ENCODE measurements at regions not wholly inside any gene's neighbourhood (a gene's known extent, or its start where the extent isn't known, plus 50 kb on each side); places are given as distances from the start of the nearest gene placed in this dataset.

DNA sequence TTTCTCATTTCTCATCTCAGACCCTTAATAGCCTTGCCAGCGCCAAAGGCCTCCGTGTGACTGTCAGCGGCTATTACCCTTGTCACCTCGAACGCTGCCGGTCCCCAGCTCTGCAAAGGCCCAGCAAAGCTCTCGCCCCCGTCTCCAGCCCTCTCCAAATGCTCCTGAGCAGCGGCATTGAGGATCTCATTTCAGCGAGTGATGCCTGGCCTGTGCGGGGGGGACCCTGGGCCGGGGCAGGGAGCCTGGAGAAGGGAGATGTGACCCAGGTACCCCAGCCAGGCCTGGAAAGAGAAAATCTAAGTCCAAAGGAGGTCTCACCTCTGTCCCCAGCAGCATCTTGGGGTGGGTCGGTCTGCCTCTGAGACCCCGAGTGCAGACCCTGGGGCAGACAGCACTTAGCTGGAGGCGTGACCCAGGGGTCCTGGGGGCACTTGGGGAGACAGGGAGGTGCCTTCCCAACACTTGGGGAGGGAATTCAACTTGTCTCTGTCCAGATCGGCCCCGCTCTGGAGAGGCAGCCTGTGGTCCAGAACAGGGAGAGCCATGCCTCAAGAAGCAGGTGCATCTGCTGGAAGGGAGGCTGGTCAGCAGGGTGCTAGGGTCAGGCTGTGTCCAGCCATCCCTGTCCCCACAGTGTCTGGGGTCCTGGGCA, 521.3 kb downstream of the TBC1D22A start:
- no peak for DNase-seq (ENCODE audit: low read depth in 2 of 3, low spot score in 2 of 3)

DNA sequence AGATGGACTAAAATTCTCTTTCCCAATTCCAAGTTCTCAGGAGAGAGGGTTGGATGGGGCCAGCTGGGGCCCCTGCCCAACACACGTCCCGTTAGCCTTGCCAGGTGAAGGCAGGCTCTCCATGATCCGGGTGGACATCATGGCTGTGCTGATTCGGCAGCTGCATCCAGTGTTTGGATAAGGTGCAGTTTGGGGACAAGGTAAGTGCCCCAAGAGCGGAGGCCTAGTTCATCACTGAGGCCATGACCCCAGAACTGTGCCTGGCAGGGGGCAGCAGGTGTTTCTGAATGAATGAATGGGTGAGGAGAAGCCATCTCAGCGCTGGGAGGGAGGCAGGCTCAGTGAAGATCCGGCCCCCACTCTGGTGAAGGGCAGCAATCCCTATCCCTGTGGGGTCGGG, 520.4 kb downstream of the TBC1D22A start:
- DNase-seq (ENCODE audit: low read depth in 2 of 3, low spot score in 2 of 3): no peak

DNA sequence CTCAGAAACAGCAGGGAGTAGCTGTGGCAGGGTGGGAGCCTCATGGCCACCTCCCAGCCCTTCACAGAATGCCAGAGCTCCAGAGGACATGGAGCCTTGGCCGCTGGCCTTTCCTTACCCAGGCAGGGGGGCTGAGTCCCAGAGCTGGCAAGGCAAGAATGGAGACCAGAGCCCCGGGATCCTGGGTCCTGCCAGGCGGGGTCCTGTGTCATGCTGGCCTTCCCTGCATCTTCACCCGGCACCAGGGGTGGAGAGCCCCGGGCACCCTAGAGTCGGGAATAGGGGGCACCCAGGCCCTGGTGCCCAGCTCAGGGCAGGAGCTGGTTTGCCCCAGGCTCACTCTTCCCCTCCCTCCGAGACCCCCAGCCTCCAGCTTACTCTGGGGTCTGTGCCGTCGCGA, 519.9 kb downstream of the TBC1D22A start:
- no peak for DNase-seq (ENCODE audit: low read depth in 2 of 3, low spot score in 2 of 3)

- no peak for DNase-seq (ENCODE audit: low read depth in 2 of 3, low spot score in 2 of 3)
Observed at GRCh38 chr22:47281126-47282106, 519.0 kb downstream of the TBC1D22A start.

DNA sequence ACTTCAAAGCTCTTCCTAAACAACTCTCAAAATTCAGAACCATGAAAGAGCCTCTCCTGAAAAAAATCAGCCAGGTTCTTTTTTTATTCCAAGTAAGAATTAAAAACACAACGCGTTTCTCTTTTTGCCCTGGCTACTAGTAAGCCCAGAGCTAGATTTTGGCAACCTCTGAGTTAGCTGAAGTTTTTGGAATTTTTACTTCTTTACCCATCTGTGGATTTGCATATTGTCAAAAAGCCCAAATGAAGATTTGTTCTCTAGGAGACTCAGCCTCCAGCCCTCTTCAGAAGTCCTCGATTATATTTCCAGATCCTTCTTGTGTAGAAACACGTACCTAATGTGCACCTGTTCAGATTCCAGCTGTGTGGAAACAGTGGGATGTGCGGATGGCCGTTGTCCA, 517.9 kb downstream of the TBC1D22A start:
- DNase-seq (ENCODE audit: low read depth in 2 of 3, low spot score in 2 of 3): no peak

DNA sequence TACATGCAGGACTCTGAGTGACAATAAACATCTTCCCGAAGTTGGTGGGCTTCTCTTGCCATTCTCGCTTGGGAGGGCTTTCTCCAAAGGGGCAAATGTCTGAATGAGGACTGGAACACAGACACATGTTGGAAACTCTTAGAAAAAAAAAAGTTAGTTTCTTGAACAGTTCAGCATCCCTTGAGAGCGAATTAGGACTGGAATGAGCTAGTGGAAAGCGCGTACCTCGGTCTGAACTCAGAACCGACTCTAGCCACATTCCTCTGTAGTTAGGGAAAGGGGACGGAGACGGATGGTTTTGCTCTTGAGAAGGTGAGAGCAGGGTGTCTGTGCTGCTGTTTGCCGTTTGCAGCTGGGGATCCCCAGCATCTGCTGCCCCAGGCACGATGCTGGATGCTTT, 517.3 kb downstream of the TBC1D22A start:
- DNase-seq (ENCODE audit: low read depth in 2 of 3, low spot score in 2 of 3): no peak

DNA sequence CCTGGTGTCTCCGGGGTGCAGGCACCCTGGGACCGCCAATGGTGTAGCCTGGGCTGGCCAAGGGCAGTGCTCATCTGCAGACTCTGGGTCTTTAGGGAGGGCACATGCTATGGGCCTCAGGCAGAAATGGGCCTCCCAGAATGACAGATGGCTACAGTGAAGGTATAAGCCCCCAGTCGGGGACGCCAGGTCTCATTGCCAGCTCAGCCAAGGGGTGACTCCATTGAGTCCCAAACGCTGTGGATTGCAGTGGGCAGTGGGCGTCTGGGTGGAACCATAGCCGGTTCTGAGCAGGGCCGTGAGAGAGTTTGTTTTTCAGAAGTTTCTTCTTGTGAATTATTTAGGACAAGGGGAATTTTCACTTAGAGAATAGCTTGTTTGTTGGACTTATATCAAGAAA, 516.9 kb downstream of the TBC1D22A start:
- DNase-seq (ENCODE audit: low read depth in 2 of 3, low spot score in 2 of 3): no peak

DNA sequence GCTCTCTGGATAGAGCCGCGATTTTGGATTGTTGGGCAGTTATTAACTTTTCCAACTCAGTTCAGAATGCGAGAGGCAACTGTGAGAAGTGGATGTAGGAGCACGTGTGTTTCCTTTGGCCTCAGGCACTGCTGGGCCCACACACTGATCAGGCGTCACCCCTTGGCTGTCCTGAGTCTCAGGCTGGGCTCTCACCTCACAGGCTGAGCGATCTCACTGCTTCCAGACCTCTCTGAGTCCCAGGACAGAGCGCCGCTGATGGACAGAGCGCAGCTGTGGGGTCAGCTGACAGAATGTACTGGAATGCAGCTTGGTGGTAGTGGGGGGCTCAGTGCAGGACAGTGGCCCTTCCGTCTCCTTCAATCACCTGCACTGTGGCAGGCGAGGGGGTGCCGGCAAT, 516.2 kb downstream of the TBC1D22A start:
- no peak for DNase-seq (ENCODE audit: low read depth in 2 of 3, low spot score in 2 of 3)

- DNase-seq (ENCODE audit: low read depth in 2 of 3, low spot score in 2 of 3): no peak
Observed at GRCh38 chr22:47277531-47277930, 515.1 kb downstream of the TBC1D22A start.

DNA sequence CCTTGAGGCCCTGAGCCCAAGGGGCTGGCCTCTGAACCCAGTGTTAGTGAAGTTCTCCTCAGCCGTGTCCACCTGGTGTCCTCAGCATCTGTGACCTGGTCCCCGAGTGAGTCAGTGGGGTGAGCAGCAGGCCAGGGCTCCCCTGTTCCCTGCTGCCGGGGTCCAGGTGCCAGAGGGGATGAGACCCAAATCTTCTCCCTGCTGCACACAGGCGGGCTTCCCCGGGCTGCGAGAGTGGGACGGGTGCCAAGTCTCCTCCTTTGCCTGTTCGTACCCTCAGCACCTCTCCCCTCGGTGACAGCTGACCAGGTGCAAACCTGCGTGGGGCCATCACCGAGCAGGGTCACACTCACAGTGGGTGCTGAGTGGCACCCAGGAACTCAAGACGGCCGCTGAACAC, 514.5 kb downstream of the TBC1D22A start:
- no peak for DNase-seq (ENCODE audit: low read depth in 2 of 3, low spot score in 2 of 3)

DNA sequence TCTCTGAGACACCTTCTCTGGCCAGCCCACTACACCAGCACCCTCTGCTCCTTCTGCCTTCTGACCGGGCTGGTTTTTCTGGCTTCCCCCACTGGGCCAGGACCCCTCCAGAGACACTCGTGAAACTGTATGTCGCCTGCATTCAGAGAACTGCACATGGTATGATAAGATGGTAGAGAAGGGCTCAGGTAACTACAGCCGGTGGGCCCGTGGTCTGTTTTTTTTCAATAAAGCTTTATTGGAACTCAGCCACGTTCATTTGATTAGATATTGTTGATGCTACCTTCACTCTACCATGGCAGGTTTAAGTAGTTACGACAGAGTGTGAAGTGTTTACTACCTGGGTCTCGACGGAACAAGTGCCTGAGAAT, 514.0 kb downstream of the TBC1D22A start:
- no peak for DNase-seq (ENCODE audit: low read depth in 2 of 3, low spot score in 2 of 3)

DNA sequence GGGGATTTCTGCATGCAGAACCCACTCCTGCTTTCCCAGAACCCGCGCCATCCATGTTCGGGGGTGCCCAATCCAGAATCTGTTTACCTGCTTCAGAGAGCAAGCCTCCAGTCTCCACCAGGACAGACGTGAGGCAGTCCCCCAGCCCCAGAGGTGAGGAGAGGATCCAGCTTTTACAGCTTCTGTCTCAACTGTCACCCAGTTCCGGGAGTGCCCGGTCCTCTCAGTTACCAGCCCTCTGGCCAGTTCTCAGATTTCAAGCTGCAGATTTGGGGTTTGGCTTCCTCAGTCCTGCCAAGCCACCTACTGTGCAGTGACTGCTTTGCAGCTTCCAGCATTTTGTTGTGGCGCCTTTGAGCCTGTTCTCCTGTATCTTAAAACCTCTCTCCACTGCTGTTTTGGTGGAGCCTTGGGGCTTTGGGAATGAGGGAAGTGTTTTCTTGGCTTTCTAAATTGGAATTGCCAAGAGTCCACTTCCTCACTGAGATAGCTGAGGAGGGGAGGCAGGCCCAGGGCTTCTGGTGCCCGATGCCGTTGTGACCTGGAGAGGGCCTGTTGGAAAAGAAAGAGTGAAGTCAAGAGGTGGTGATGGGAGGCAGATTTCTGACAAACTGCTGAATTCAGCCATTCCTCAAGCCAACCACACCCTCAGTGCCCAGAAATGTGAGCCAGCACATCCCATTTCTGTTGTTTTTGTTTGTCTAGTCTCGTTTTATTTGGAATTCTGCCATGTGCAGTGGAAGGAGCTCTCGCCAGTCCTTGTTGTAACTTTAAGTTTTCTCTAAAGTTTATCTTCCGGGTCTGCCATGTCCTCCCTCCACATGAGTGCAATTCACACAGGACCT, 513.4 kb downstream of the TBC1D22A start:
- no peak for DNase-seq (ENCODE audit: low read depth in 2 of 3, low spot score in 2 of 3)

DNA sequence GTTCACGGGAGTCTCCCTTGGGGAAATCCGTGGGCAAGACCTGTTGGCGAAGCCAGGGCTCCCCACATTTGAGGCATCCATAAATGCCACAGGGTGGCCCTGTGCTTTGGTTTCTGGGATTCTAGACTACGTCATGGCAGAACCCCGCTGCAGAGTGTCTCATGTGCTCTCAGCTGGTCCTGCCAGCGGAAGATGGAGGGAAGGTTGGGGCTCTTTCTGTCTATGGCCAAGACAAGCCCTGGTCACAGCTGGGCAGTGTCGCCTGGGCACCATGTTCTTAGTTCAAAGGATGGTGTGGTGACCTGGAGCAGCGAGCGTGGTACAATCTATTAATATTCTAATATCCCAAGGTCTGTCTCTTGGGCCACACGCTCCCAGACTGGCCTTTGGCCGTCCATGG, 511.7 kb downstream of the TBC1D22A start:
- DNase-seq (ENCODE audit: low read depth in 2 of 3, low spot score in 2 of 3): no peak

- no peak for DNase-seq (ENCODE audit: low read depth in 2 of 3, low spot score in 2 of 3)
Observed at GRCh38 chr22:47270463-47271135, 508.1 kb downstream of the TBC1D22A start.

DNA sequence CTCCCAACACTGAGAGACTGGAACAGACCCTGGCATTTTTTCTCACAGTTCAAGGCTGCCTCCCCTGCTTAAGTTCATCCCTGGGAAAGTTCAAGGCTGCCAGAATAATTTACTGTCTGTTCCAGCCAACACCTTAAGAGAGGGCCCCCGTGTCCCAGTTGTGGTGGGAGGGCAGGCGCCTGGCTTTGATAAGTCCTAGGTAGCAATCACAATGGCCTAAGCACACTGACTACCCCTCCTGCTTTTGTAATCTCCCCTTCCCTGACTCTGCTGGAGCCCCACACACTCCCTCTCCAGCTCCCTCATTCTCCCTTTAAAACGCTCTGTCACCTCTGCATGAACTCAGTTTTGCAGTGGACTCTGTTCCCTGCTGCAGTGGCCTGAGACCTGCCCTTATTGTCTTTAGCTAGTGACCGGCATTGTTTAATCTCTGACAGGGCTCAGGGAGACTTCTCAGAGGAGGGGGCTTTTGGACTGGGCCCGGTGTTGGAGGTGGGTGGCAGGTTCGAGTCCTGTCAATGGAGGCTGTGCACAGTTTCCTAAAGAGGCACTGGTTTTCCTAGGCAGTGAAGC, 507.2 kb downstream of the TBC1D22A start:
- DNase-seq (ENCODE audit: low read depth in 2 of 3, low spot score in 2 of 3): no peak

- DNase-seq (ENCODE audit: low read depth in 2 of 3, low spot score in 2 of 3): no peak
Observed at GRCh38 chr22:47267513-47268282, 505.2 kb downstream of the TBC1D22A start.

GRCh38 chr22:47266329-47266728, 503.9 kb downstream of the TBC1D22A start:
- no peak for DNase-seq (ENCODE audit: low read depth in 2 of 3, low spot score in 2 of 3)

GRCh38 chr22:47260551-47260950, 498.1 kb downstream of the TBC1D22A start:
- no peak for DNase-seq (ENCODE audit: low read depth in 2 of 3, low spot score in 2 of 3)

DNA sequence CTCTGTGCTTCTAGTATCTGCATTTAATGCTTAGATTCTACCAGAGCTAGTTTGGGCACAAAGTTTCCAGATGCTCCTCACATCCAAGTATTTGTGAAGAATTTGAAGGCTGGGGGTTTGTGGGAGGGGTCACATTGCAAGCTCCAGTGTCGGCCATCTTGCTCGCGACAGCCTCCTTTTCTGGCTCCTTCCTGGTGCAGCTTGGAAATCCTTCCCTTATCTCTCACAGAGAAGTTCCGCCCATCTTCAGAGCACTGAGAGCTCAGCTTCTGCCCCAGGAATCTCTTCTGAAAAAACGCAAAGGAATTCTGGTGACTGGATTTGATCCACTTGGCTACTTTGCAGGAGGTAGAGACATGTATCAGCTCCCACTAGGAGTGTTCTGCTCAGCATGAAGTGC, 497.5 kb downstream of the TBC1D22A start:
- DNase-seq (ENCODE audit: low read depth in 2 of 3, low spot score in 2 of 3): no peak

- no peak for DNase-seq (ENCODE audit: low read depth in 2 of 3, low spot score in 2 of 3)
Observed at GRCh38 chr22:47259049-47259448, 496.6 kb downstream of the TBC1D22A start.

All from hematopoietic multipotent progenitor cell (in vitro differentiated cells).